Heart right ventricle (tissue), 16 donors: ENCODE measurements at regions not wholly inside any gene's neighbourhood (a gene's known extent, or its start where the extent isn't known, plus 50 kb on each side); places are given as distances from the start of the nearest gene placed in this dataset.

Experiments used
- ATAC-seq, 8 donors: fragments of 200-7000 bp; cut with Tn5 transposase; one replicate each; pipeline ENCODE4 v1.9.1; 2020; ENCODE audit warnings: mild to moderate bottlenecking in 8 of 8, moderate library complexity in 8 of 8, moderate number of reproducible peaks in 1 of 8
- DNase-seq, 2 donors: peaks; one replicate each; pipeline ENCODE4 v3.0.0-alpha.2; 2020
- H3K27ac ChIP-seq, 10 donors: fragments of 200-600 bp; sonication (generic) in 2 of 10; one replicate each; pipeline versions ENCODE4 v1.5.0 to v1.8.0; 2020 to 2022; ENCODE audit warnings: mild to moderate bottlenecking in 3 of 10
- H3K27me3 ChIP-seq, 7 donors: fragments of 200-600 bp; one replicate each; pipeline ENCODE4 v1.8.0; 2021 to 2022; ENCODE audit warnings: mild to moderate bottlenecking in 2 of 7
- H3K36me3 ChIP-seq, 9 donors: fragments of 200-600 bp; sonication (generic) in 1 of 9; one replicate each; pipeline versions ENCODE4 v1.5.0 to v1.8.0; 2020 to 2022; ENCODE audit warnings: mild to moderate bottlenecking in 2 of 9
- H3K4me1 ChIP-seq, 9 donors: fragments of 200-600 bp; sonication (generic) in 1 of 9; one replicate each; pipeline versions ENCODE4 v1.5.0 to v1.8.0; 2020 to 2022; ENCODE audit warnings: mild to moderate bottlenecking in 4 of 9
- H3K4me3 ChIP-seq, 10 donors: fragments of 200-600 bp; sonication (generic) in 2 of 10; one replicate each; pipeline versions ENCODE4 v1.5.0 to v1.8.0; 2020 to 2022; ENCODE audit warnings: mild to moderate bottlenecking in 7 of 10, moderate library complexity in 2 of 10
- H3K9me3 ChIP-seq, 11 donors: fragments of 200-600 bp in 10 of 11; sonication (generic) in 2 of 11; one replicate each; pipeline versions ENCODE4 v1.5.0 to v1.8.0; 2013 to 2022; ENCODE audit warnings: mild to moderate bottlenecking in 2 of 11, control low read depth in 1 of 11, moderate library complexity in 1 of 11
- CTCF ChIP-seq, 9 donors: fragments of 200-600 bp; sonication (generic) in 2 of 9; IDR thresholded peaks; one replicate each; pipeline versions ENCODE4 v1.5.0 to v1.8.0; 2021 to 2022; ENCODE audit warnings: antibody characterized with exemption in 9 of 9, mild to moderate bottlenecking in 5 of 9, moderate library complexity in 1 of 9
- WGBS, 2 donors: extraction: QIAGEN DNeasy Blood & Tissue Kit; methylation state at CpG; one replicate each; pipeline ENCODE4 v1.1.7; 2013; ENCODE audit warnings: inconsistent platforms in 1 of 2; 5-methylcytosine and 5-hydroxymethylcytosine counted together
- intact Hi-C, 10 donors: fragments of 100-400 bp; cut with DNase I; formaldehyde crosslinking; loops; one replicate each; pipeline versions ENCODE4 v1.11.1 to v1.14.2; 2022
- donor health status: Arrhythmogenic right ventricular cardiomyopathy.
- donor health status: ischemic (EF 13 %, LVEDD 7.1; RV severe dilation, severe dysfunction).
- donor health status: healthy with polysubstance abuse.
- donor health status: DM: no; HTN: yes; CAD: no.
- donor health status: DM: no; HTN: no; CAD: no.
- donor health status: ischemic (EF 25% LVEDD 6.9; RV normal size, moderate dysfunction).
- donor health status: ischemic (EF 25% LVEDD 5.7; RV mildly dilated, moderate dysfunction).
- donor health status: healthy.
- donor health status: DM: yes; HTN: yes; CAD: no.
- donor health status: Ischemic cardiomyopathy.
- donor health status: ischemic (EF 35%, LVEDD 5.7; RV mildly dilated, moderate dysfunction).
- donor health status: nonischemic (EF 11% LVEDD 7.7; RV severe dilation, severe dysfunction).
- donor health status: DM: yes; HTN: yes; CAD: no.
- donor health status: PGD.
- donor health status: ischemic (EF 29% LVEDD 5.4; RV normal size, mild dysfunction).
- donor health status: nonischemic (EF 23%, LVEDD 6.1; RV moderate dilation, normal function).

DNA sequence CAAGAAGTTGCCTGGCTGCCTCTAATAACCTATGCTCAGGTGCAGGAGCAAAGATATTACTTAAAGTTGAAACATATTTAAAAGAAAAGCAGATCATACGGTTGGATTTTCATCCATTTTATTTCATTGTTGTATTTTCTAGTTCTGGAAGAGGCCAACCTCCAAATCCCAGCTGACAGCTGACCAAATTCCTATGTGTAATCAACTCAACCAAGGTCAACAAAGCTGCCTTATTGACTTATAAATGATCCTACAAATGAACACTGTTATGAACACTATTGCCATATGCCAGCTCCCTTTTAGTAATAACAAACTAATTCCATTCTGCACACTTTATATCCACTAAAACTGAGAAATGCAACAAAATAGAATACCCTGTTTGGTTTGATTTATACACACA is 1537.4 kb downstream of the SLITRK1 start:
- intact Hi-C loops = no loop called here
- Histone ChIP-seq H3K4me1 (no peaks in the 10 kb centered on the region), H3K27ac (no peak overlapping the region), H3K27me3 (no peaks in the 10 kb centered on the region), H3K9me3 (no peaks in the 10 kb centered on the region), H3K36me3 (no peaks in the 10 kb centered on the region), H3K4me3 (no peak overlapping the region)
- ATAC-seq (no peak), DNase-seq (no peak)
- 77 to 79% methylated on average over 1 of the region's 1 CpG for whole genome bisulfite sequencing, 2 donors
- no peak for TF ChIP-seq CTCF (IDR thresholded peaks at IDR 0.05)

GRCh38 chr13:82341116-82341515 is 1541.2 kb downstream of the SLITRK1 start:
- ATAC-seq = no peak
- Histone ChIP-seq H3K9me3 (no peaks in the 10 kb centered on the region), H3K36me3 (no peaks in the 10 kb centered on the region), H3K4me3 (no peak overlapping the region), H3K27me3 (no peaks in the 10 kb centered on the region), H3K4me1 (no peaks in the 10 kb centered on the region), H3K27ac (no peak overlapping the region)
- intact Hi-C loops = no loop called here
- no peak for DNase-seq
- TF ChIP-seq CTCF (IDR thresholded peaks at IDR 0.05) = no peak
- 86 to 88% methylated on average over 1 of the region's 1 CpG for WGBS, 2 donors

GRCh38 chr13:82330499-82330898 is 1551.8 kb downstream of the SLITRK1 start:
- ATAC-seq = no peak
- intact Hi-C loops = no loop called here
- no peak for DNase-seq
- WGBS, 2 donors = 51 to 54% methylated on average over 5 of the region's 5 CpGs
- Histone ChIP-seq H3K27me3 (no peaks in the 10 kb centered on the region), H3K4me1 (no peaks in the 10 kb centered on the region), H3K9me3 (peaks cover 0 to 7% (median 0%) of the 10 kb centered on the region in 11 donors), H3K27ac (no peak overlapping the region), H3K4me3 (no peak overlapping the region), H3K36me3 (no peaks in the 10 kb centered on the region)
- peak in 5 of 9 donors; percentile 22 to 49 (median 28) for TF ChIP-seq CTCF (IDR thresholded peaks at IDR 0.05)

- H3K27ac ChIP-seq = no peak overlapping the region
- no peak for DNase-seq
- no peak for TF ChIP-seq CTCF (IDR thresholded peaks at IDR 0.05)
- no peak overlapping the region for H3K4me3 ChIP-seq
- intact Hi-C loops = no loop called here
- ATAC-seq = no peak
- H3K27me3 ChIP-seq = no peaks in the 10 kb centered on the region
- no peaks in the 10 kb centered on the region for H3K36me3 ChIP-seq
- peaks cover 0 to 12% (median 0%) of the 10 kb centered on the region in 11 donors for H3K9me3 ChIP-seq
- no peaks in the 10 kb centered on the region for H3K4me1 ChIP-seq
- 90 to 93% methylated on average over 5 of the region's 5 CpGs for WGBS, 2 donors
Measured at GRCh38 chr13:82323101-82323500, 1559.2 kb downstream of the SLITRK1 start.

- no peak for TF ChIP-seq CTCF (IDR thresholded peaks at IDR 0.05)
- H3K27me3 ChIP-seq = no peaks in the 10 kb centered on the region
- no peak overlapping the region for H3K4me3 ChIP-seq
- H3K36me3 ChIP-seq = no peaks in the 10 kb centered on the region
- WGBS, 2 donors = 59 to 67% methylated on average over 1 of the region's 1 CpG
- ATAC-seq (no peak), DNase-seq (no peak)
- H3K27ac ChIP-seq = no peak overlapping the region
- H3K4me1 ChIP-seq = no peaks in the 10 kb centered on the region
- H3K9me3 ChIP-seq = peaks cover 0 to 30% (median 0%) of the 10 kb centered on the region in 11 donors
- intact Hi-C loops = no loop called here
Measured at GRCh38 chr13:82305588-82305987, 1576.7 kb downstream of the SLITRK1 start.
